GM21576 (cell line): ENCODE measurements at regions not wholly inside any gene's neighbourhood (a gene's known extent, or its start where the extent isn't known, plus 50 kb on each side); places are given as distances from the start of the nearest gene placed in this dataset.

Source experiments
- ATAC-seq: cut with Tn5 transposase; IDR thresholded peaks from one replicate; pipeline ENCODE4 v1.9.1; 2021; ENCODE audit warnings: mild to moderate bottlenecking, moderate library complexity; ENCODE audit not compliant: unreplicated experiment

DNA sequence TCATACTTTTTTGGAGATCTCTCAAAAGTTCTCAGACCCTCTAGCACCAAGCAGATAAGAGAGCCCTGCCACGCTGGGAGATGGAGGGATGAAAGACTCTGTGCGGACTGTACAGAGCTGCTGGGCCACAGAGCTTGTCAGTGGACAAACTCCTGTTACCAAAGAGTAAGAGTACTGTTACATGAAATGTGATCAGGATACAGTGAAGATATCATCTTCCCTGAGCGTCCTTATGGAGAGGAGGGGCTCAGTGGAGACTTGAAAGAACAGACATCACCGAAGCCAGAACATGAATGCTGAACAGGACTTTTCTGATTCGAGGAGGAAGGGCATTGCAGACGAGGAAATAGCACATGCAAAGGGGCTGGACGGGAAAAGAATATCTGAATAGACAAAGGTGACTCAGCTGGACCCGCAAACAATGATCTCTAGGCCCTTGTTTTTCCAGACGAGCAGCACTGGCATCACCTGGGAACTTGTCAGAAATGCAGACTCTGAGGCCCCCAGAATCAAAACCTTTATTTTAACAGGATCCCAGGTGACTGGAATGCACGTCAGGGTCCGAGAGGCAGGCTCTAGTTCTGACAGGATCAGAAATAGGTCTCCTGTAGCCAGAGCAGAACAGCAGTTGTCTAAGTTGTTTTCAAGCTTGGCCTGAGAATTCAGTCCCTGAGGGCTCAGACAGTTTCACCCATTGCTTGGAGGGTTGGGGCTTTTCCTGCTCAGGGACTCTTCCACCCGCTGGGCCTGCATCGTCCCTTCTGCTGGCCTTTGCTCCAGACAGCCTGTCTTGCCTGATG, 277.9 kb downstream of the RPLP1 start:
- ATAC-seq = no peak

DNA sequence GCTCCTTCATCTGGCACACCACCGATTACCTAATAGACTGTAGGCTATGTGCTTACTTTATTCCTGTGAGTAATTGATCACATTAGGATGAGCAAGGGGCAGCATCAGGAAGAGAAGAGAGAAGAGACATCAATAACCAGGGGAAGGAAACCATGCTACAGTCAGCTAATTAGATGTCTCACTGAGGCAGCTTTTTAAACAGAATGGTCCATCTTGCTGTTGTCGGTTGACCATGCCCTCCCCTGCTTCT, 278.4 kb downstream of the RPLP1 start:
- ATAC-seq = no peak

DNA sequence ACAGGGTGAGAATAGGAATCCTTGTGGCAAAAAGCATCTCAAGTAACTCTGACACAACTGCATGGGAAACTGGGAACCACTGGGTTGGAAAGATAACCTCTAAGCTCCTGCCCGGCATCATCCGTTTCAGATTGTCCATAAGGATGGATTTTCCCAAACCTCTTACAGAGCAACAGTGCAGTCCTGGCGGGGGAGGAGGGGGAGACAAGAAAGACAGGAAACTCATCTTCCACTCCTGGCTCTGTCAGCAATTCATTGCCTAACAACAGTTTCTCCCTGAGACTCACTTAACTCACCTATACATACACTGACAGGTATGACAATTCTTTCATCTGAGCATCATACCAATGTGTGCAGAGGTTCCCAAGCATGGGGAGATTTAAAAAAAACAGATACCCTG, 279.0 kb downstream of the RPLP1 start:
- ATAC-seq = no peak

DNA sequence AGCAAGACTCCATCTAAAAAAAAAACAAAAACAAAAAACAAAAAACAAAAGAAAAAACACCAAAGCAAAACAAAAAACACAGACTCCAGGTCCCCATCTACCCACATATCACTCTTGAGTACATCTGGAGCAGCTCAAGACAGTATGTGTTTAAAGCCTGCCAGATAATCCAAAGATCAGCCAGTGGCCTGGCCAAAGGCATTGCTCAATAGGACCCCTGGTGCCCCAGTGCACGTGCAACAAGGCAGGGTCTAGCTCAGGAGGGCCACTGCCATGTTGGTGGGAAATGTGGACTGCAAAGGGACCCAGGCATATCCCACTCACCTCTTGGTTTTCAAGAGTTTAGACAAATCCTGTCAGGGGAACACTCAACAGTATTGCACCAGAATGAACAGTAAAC, 279.5 kb downstream of the RPLP1 start:
- no peak for ATAC-seq

DNA sequence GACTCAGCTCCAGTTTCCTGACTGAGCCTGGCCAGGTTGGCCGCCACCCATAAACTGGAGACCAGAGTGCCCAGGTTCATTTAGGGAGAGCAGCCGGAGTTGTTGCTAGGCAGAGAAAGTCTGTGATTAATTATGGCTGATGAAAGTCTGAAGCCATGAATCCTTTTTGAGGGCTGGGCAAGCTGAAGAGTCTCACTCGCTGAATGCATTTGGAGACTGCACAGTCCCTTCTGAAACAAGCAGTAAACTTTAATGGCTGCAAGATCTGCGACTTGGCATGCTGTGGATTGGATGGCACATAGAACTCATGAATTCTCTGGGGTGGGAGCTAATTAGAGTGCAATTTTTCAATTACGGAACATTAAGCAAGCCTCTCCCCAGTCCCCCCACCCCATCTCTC, 282.1 kb downstream of the RPLP1 start:
- no peak for ATAC-seq

DNA sequence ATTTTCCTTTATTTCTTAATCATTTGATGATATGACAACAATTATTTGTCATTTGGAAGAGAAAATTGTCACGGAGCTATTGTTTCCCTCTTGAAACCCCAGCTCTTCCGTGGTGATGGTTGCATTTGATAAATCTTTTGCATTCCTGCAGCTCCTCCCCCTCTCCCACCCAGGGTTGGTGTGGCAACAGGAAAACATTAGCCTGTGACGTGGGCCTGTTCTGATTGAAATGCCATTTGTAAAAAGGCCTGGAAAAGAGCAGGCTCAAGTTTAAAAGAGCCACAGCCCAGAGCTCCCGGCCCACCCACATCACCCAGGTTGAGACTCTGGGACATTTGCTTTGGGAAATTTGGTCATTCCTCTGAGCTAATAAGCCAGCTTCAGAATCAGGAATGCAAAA, 282.5 kb downstream of the RPLP1 start:
- ATAC-seq = no peak

DNA sequence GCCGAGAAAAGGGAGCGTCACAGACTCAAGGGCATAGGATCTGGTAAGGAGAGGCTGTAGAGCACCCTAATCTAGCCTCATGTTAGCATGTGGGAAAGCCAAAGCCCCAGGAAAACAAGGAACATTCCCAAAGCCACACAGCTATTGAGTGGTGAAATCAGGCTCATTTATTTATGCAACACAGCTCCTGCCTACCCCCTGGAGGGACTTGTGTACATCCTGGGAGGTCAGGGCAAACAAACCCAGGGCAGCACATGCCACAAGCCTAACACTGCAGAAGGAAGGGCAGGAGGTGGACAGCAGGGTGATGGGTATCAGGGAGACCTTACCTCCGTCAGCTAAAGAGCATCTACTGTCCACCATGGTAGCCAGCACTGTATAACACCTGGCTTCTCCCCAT, 283.5 kb downstream of the RPLP1 start:
- no peak for ATAC-seq

DNA sequence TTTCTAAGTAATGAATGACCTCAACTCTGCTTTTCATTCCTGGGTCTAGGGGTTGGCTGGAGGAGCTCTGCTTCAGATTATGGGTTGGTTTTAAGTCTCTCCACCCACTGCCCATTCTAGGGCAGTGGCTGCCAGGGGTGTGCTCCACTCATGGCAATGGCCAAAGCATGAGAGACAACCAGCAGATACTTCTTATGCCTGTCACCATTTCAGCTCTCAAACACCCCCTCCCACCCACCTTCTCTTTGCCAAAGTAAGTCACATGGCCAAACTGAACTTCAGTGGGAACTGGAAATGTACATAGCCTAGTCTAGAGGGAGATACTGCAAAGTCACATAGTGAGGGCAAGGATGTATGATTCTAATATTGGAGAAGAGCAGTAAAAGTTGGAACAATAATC, 285.3 kb downstream of the RPLP1 start:
- no peak for ATAC-seq

DNA sequence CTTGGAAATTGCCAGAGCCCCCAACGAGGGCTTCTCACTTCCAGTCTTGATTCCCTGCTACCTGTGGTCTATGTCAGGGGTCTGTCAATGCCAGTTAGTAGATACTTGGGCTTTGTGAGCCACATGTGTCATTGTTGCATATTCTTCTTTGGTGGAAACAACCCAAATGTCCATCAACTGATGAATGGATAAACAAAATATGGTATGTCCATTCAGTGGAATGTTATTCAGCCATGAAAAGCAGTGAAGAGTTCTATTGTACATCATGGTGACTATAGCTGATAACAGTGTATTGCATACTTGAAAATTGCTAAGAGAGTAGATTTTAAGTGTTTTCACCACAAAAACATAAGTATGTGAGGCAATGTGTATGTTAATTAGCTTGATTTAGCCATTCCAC, 288.1 kb downstream of the RPLP1 start:
- ATAC-seq = no peak

DNA sequence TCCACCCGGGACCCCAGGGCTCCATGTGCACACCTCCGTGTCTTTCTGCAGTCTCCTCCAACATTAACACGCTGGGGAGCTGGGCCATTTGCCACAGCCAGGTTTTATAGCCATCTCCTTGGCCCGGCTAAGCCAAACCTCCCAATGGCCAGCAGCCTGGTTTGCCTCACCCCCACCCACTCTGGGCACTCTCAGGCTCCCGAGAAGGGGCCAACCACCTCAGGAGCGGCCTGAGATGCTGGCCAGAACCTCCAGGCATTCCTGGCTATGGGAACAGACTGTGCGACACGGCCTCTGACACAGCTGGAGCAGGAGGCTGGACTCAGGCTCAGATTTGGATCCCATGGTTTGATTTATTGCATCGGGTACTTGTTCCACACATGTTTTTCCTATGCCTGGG, 289.7 kb downstream of the RPLP1 start:
- ATAC-seq = no peak

DNA sequence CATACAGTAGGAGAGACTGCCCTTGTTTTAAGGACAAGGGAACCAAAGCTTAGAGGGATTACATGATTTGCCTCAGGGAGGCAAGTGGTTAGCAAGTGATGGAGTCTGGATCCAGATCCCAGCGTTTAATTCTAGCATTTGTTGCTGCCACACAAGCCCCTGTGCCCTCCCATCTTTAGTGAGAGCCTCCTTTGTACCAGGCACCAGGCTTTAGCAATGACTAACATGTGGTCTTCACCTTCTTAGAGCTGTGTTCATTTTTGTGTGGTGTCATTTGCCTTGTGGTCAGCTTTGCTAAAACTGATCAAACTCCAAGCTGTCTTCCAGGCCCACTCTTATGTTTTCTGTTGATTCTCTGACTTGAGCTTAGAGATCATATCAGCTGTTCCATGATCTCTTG, 290.5 kb downstream of the RPLP1 start:
- no peak for ATAC-seq

DNA sequence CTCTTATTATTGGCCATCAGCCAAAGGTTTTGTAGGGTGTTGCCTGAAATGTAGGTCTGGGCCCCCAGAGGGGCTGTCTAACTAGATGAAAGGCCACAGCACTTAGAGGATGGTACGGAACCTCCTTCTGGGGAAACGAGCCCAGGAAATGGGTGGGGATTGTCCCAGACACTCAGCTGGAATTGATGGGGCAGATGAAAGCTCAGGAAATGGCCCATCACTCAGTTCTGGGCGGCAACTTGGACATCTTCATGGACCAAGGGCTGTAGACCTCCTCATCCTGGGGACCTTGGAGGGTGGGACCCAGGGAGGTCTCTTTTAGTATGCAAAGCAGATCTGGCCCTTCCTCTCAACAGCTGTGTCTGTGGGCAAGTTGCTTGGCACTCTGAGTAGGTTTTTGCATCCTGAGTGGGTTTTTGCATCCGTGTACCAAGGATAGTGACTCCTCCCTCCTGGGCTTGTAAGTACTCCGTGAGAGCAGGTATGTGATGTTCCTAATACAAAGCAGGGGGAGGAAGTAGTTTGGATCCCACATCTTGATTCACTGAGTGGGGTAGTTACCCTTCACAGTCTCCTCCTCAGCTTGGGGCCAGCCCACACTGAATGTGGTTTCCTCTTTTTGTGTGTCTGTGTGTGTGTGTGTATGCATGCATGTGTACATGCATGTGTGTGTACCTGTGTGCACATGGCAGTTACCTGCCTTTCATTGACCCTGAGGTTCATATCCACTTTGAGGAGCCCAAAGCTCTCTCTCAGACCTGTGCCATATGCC, 292.0 kb downstream of the RPLP1 start:
- no peak for ATAC-seq

DNA sequence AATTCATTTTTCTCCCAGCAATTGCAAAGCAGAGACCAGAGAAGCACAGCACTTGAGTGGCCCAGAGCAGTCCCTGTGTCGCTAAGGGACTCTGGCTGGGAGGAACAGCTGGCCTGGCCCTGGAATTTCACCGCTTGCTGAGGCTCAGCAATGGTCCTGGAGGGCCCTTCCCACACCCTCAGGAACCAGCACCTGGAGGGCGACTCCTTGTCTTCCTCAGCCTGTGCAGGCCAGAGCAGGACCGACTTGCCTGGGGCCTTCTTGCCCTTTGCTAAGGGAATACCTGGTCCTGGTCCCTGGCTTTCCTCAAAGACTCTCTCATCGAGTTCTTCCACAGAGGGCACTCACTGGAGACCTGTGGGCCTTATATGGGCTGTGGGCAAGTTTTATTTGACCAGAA, 294.6 kb downstream of the RPLP1 start:
- no peak for ATAC-seq

DNA sequence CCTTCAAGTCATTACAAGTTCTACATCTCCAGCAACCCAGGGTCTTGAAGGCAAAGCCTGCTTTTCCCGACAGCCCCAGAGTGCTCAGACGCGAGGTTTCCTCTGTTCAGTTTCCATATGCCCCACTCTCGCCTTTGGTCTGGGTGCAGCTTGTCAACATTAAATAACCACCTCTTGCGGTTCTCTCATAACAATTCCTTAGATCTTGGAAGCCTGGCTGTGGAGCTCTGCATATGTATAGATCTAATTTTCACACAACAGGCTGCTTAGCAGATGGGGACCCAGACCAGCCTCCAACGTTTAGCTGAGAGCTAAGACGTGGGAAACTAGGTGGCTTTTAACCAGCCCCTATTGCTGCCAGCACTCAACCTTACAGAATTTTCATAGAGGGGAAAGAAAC, 295.5 kb downstream of the RPLP1 start:
- ATAC-seq = no peak

DNA sequence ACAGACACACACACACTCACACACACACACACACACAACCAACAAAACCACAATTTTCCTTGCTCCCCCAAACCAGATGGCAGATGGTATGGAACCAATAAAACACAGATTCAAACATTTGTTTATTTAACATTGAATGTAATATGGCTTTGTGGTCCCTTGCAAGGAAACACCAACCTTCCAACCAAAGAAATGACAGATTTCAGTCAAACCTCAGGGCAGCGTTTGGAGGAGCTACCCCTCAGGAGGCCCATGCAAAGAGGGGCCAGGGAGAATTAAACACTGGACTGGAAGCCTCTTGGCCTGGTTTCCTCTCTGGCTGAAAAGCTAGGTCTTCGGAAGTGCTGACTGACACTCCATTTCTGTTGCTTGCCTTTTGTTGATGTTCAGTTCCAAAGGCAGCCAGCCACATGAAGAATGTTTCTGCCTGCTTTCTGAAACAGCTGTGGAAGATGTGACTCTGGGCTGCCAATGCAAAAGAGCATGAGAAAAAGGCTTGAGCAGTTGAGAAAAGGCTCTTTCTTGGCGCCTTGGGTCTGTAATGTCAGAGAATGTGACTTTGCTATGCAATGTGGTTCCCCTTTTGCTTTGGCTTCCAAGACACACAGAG, 296.1 kb downstream of the RPLP1 start:
- ATAC-seq = no peak

DNA sequence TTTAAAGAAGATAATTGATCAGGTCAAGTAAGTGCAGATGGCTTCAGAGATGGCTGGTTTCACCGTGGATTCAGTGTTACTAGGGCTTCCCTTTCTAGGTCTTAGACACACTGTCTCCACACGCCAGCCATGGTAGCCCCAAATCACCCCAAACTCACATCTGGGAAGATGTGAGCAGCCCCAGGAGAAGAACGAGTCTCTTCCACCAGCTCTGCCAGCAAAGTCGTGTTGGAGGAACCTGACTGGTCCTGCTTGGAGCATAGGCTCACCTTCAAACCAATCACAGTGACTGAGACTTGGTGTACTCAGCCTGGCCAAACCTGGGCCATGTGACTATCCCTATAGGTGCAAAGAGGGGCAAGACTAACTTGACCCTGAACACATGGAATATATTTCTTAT, 296.7 kb downstream of the RPLP1 start:
- ATAC-seq = no peak

DNA sequence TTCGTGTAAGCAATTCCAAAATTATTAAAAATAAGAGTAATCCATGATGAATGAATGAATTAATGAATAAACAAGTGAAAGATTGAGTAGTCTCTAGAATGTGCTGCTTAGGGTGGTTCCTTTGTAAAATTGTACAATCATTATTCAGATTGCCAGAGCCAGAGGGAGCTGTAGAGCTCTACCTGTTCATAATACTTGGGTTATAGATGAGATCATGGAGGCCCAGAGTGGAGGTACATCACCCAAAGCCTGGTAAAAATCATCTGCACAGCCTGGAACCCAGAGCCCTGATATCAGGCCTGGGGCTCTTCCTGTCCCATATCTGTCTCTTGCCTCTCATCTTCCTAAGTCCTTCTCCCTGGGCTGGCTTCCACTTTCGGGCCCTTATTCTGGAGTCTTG, 297.2 kb downstream of the RPLP1 start:
- no peak for ATAC-seq

DNA sequence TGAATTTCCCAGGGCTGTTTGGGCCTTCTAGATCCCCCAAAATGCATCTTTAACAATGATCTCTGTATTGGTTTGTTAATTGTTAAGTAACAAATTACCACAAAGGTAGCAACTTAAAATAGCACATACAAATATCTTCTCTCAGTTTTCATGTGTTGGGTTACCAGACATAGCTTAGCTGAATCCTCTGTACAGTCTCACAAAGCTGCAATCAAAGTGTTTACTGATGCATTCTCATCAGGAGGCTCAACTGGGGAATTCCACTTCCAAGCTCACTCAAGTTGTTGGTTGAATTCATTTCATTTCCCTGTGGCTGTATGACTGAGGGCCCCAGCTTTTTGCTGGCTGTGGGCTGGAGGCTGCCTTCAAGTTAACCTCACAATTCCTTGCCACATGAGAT, 297.6 kb downstream of the RPLP1 start:
- no peak for ATAC-seq

DNA sequence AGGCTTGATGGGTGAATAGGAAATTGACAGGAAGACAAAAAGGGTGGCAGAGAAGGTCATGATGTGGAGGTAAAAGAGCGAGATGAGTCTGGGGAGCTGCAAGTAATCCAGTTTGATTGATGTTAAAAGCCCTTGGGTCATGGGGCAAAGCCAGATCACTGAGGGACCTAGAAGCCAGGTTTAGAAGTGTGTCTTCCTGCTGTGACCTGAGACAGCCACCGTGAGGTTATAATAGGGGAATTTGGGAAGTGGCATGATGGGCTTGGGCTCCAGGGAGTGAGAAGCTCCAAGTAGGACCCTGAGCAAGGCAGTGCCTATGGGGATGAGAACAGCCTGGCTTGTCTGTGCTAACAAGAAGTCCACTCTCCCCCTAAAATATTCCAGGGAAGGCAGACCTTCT, 298.5 kb downstream of the RPLP1 start:
- no peak for ATAC-seq

DNA sequence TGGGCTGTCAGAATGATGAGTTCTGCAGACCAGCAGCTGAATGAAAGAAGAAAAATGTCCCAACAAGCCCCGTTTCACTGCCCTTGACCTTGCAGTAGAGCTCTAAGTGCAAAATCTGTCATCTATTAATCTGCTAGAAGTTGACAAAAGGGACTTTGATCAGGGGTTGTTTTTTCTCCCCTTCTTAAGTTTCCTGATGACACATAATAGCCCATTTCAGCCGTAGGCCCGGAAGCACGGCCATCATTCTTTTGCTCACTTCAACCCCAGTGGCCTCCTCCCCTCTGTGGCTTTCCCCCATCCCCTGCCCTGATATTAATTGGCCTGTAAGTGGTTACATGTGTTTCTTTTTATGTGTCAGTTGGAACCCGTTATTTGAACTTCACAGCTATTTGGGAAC, 298.9 kb downstream of the RPLP1 start:
- ATAC-seq = no peak

DNA sequence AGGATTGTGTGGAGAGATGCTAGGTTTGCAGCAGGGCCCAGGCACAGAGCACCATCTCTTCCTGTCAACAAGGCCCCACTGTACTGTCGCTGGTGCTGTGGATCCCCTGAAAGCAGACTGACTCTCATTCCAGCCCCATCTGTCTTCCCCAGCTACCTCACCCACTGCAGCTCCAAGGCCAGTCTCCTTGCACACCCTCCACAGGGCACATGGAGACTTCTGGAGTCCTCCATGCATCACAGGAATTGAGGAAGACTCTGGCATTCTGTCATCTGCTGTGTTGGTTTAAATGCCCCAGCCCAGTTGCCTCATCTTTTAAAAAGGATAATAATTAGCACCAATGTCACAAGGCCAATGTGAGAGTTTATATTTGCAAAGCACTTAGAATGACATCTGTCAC, 301.2 kb downstream of the RPLP1 start:
- ATAC-seq = no peak

DNA sequence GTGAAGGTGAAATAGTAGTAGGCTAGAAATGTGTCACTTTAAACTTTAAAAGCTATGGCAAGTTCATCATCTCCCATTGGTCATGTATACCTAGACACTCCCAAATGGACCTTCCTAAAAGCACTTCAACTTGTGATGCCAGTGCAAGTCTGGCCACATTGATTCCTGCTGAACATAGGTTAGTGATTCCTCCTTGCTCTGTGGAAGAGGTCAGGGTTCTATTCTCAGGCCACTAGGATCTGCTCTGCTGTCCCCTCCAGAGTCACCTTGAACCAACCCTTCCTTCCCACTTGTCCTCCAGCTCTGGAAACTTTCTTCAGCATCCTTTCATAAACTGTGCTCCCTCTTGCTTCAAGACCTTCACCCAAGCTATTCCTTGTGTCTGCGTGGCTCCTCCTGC, 301.7 kb downstream of the RPLP1 start:
- ATAC-seq = no peak
